Fibroblast of skin of scalp (primary cell): ENCODE measurements at regions not wholly inside any gene's neighbourhood (a gene's known extent, or its start where the extent isn't known, plus 50 kb on each side); places are given as distances from the start of the nearest gene placed in this dataset.
"Not testable (repeated sequence)": the region's sequence is repeated elsewhere in the genome, so short reads cannot be mapped to it uniquely, and the experiment has no call there.

Source experiments
- DNase-seq: peaks from one replicate; pipeline ENCODE4 v3.0.0-alpha.2; 2013

DNA sequence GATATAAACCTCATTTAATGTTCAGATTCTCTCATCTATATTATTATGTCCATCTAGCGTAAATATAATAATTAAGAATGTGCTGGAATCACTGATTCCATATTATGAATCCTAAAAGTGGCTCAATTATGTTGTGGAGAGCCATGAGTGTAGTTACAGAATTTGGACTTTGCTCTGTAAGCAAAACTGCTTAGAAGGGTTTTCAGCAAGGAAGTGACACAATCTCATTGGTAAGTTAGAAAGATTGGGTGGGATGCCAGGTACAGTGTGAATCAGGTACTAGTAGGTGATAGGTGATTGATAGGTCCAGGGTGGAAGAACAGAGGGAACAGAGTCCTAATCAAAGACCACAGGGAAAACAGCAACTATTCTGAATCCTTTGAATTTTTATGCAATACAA lies 74.9 kb upstream of the ABLIM1 start:
- no peak for DNase-seq

DNA sequence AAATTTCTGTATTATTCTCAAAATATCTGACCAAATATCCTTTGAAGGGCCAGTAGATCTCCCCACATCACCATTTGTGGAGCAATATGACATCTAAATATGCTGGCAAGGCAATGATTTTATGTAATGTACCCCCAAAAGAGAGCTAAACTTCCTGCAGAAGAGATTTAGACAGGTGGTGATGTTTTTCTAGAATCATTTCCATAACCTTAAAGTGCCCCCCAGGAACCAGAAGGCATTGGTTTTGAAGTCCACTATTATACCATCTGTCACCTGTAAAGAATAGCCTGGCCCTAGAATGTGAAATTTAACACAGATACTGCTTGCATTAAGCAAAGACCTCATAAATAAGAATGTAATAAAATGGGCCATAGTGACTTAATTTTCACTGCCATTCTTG lies 77.9 kb upstream of the ABLIM1 start:
- DNase-seq = no peak

DNA sequence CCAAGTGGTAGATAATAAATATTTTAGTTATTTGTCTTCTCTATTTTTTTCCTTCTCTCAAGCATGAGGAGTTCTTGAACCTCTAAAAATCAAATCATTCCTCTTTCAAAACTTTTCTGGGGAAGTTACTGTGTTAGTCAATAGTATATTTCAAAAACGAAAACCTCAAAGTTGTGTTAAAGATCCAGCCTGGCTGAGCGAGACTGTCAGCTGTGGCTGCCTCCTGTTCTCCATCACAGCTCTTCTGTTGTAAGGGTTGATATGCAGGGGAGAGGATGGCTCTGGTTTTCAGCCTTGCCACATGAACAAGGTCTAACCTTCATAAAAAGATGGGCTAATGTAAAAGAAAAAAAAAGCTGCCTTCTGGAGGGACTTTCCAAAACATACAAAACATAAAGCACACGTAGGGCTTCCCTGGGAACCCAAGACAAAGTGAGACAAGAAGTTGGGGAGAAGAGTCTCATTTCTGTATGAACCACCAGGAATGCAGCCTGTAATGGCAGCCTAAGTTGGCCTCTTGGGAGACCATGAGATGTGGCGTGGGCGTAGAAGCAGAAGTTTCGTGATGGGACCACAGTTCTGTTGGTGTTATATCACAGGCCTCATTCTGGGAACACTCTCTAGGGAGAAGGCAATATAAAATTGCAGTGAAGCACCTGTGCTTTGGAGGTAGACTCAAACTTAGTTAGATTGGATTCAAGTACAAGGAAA lies 77.9 kb upstream of the FHIP2A start:
- DNase-seq = no peak

DNA sequence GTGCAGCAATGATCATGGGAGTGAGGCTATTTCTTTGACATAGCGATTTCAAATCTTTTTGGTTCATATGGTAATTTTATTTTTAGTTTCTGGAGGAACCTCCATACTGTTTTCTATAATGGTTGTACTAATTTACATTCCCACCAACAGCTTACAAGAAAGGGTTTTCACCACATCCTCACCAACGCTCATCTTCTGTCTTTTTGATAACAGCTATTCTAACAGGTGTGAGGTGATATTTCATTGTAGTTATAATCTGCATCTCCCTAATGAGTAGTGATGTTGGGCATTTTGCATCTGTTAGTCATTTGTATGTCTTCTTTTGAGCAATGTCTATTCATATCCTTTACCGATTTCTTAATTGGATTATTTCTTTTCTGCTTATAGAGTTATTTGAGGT lies 75.0 kb upstream of the FHIP2A start:
- no peak for DNase-seq

DNA sequence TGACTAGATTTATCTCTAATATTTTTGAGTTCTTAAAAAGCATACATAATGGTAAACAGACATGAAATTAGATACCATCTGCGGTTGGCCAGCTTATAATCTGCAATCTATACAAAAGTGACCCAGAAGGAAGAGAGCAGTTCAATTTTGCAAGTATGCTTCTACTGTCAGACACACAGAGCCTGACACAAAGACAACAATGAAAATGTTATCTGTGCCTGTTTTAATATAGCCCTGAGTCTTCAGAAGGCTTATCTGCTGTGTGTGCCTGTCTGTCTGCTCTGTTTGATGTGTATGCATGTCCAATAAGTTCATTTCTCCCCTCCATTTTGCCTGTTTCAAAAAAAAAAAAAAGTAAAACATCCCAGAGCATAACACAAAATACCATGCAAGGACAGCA lies 73.3 kb upstream of the FHIP2A start:
- no peak for DNase-seq

DNA sequence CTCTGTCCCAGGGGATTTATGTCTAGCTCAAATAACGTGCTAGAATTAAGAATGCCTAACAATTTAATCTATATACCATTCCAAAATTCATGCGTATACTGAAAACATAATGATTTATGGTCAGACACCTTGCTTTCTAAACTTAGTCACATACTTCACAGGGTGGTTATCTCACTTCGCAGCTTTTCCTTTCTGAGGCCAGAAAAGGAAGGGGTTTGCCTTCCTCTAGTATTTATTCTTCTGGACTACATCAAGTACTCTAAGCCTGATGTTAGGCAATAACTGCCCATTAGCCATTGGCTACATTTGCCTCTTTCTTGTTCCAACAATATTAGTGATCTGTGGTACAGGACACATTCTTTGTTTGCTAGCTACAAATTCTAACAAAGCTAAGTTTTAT lies 72.6 kb upstream of the FHIP2A start:
- no peak for DNase-seq

DNA sequence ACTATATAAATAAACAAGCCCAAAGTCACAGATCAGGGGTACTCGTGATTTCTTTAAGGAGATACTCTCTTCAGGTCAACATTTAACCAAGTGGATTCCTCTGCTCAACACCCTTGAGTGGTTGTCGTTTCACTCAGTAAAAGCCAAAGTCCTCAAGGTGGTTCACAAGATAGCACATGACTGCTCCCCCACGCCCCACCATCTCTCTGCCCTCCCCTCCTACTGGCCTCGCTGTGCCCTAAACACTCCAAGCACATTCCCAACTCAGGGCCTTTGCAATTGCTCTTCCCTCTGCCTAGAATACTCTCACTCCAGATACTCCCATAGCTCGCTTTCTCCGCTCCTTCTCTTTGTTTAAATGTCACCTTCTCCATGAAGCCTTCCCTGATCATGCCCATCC lies 72.1 kb upstream of the FHIP2A start:
- DNase-seq = no peak

DNA sequence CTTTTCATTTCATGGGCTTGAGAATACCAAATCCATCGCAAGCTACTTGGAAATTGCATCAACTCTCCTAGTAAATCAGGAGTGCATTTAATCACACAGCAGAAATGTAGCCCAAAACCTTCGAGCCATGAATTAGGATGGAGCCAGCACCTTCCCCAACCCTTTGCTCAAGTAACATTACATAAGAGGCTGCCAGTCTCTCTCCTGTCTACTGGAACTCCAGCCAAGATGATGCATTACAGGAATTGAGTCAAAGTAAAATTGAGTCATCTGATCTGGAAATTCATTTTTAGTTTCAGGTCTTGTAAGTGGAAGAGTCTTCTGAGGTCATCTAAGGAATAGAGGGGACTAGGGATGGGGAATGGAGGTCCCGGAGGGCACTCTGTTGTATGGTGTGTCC lies 69.7 kb upstream of the FHIP2A start:
- DNase-seq = no peak

DNA sequence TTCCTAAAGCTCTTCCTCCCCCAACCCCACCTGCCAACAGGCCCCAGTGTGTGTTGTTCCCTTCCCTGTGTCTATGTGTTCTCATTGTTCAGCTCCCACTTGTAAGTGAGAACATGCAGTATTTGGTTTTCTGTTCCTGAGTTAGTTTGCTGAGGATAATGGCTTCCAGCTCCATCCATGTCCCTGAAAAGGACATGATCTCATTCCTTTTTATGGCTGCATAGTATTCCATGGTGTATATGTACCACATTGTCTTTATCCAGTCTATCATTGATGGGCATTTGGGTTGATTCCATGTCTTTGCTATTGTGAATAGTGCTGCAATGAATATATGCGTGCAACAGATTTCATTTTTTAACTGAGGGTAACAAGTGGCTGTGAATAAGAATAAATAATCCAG lies 69.0 kb upstream of the FHIP2A start:
- not testable (repeated sequence) for DNase-seq

DNA sequence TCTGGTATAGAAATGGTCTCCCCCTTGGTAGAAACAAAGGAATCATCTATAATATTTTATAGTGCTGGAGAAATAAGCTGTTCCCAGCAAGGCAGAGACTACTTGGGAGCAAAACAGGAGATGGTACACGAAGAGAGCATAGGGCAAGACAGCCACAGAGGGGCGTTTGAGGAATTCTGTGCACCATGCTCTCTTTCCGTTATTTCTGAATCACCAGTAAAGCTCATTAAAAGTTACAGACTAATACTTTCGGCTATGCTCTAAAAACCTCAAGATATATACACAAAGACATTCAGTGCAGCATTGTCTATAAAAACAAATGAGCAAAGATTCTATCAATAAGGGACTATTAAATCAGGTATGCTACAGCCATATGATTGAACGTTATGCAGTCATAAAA lies 68.5 kb upstream of the FHIP2A start:
- peak; percentile 18 for DNase-seq

DNA sequence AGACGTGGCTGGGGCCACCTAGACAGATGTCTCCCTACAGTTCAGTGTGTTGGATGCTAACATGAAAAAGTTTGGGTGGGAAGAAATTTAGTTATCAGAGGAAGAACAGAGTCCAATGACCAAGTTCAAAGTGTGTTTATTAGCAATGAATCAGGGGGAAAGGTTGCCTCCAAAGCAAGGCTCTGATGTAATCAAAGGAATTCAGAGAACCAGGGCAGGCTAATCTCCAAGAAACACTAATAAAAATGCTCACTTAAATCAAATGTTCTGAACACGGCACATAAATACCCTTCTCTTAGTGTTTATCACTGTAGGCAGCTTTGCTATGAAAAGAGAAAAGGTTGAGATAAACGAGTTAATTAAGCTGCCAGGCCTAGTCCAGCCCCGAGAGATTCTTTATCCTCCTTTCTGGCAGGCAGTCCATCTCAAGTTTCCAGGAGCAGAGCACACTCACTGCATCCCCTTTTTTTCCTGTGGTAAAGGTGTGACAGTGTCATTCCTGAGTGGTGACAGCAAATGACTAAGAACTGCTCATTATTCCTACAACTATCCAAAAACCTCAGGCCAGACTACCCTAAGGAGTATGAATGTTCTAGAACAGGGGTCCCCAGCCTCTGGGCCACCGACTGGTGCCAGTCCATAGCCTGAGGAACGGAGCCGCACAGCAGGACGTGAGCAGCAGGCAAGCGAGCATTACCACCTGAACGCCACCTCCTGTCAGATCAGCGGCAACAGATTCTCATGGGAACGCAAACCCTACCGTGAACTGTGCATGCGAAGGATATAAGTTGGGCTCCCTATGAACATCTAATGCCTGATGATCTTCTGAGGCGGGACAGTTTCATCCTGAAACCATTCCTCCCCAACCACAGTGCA lies 66.9 kb upstream of the FHIP2A start:
- DNase-seq = peak; percentile 12

DNA sequence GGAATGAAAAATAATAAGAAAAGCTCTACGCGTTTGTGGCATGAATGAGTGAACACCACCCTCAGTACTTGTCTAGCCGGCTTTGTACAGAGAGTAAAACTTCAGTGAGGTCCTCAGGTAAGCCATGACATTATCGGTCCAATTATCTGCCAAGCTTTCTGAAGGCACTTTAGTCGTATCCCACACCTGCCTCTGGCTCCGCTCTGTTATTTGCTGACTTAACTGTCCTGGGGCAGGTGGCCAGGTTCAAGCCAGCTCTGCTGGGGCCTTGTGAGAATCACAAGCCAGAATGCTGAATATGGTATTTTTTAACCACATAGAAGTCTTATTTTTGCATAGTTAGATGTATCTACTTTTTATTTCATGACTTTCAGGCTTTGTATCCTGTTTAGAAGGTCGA lies 66.0 kb upstream of the FHIP2A start:
- DNase-seq = no peak

DNA sequence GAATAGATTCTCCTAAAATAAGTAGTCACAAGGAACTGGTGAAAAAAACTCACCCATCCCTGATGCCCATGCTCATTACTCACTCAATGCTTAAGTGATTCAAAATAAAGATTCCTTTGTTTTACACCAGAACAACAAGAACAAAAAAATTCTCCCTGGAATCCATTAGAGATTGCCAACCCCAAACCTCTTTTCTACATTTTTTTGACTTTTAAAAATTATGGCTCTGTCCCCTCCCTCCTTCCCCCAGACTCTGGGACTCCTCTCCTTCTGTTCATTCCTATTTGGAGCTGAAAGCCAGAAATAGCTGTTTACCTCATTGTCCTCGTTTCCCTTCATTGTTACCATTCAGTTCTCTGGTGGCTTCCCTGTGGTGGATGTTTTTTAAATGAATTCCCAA lies 63.2 kb upstream of the FHIP2A start:
- DNase-seq = no peak

DNA sequence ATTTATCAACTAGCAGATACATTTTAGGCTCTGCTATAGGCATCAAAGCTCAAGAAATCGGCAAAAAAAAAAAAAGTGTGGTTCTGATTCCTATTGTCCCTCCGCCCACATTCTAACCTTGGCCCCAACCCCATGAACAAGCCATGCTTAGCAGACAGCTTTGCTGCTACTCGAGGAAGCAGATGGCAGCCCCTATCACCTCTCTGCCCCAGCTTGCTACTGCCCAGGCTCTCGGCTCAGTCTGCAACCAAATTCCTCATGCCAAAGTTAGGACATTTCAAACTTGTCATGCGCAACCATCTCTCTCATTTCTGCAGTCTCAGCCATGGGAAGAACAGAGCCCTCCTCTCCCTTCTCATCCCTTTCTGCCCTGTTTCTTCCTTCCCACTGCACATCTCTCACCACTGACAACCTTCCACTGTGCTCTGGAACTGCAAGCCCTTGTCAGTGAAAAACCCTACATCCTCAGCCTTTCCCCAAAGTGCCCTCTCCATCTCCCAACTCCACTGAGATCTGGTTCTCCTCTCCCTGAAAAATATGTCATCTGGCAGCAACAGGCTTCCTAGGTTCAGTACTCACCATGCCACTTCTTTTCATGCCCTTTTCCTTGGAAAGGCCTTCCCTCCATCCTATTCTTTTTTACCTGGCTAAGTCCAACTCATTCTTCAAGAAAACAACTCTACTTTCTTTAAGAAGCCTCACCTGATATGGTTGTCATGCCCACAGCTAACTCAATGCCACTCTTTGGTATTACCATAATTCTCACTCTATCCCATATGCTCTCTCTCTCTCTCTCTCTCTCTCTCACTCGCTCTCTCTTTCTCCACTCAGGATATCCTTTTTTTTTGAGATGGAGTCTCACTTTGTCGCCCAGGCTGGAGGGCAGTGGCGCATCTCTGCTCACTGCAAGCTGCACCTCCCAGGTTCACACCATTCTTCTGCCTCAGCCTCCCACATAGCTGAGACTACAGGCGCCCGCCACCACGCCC lies 60.1 kb upstream of the FHIP2A start:
- DNase-seq = no peak

DNA sequence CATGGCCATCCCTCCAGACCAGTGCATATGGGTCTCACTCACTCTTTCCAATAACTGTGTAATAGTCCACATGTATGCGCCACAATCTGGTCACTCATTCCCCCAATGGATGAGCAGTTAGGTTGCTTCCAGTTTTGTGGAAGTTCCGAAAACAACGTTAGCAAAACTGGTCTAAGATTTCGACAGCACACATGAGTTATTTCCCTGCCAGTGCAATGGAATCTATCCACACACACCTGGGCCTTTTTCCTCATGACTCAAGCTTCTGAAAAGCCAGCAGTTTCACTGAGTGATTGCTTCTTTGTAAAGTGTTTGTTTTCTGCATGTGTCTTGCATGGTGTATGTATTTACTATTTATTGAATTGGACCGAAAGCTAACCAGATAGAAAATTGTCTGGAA lies 58.8 kb upstream of the FHIP2A start:
- DNase-seq = no peak

DNA sequence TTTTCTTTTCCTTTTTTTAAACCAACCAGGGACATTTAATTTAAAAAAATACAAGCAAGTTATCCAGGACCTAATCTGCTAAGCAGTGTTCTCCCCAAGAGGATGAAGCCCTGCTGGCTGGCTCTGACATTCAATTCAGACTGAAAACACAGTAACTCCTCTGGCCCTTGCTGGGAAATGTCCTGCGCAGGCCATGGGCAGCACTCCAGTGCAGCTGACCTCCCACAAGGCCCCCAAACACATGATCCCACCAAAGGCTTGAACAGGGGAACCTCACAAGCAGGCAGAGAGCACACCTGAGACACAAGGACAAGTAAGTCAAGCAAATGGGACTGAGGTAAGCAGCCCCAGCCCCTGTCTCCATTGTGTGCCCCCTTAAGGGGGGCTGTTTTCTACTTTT lies 56.9 kb upstream of the FHIP2A start:
- no peak for DNase-seq

DNA sequence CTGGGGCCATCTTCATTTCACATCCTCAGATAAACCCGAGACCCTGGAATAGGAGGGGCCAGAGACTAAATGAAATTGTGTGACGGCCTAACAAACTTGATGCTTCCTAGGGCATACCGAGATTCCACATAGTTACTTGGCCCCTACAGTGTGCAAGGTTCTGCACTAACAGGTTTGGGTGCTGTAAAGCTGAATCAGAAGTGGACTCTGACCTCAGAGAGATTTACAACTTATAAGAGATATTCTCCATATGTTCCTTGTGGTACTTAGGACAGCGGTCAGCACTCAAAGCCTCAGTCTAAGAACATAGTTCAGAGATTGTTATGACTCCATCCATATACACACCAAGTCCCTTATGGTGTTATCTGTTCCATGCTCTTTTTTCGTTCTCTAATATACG lies 55.1 kb upstream of the FHIP2A start:
- DNase-seq = no peak

DNA sequence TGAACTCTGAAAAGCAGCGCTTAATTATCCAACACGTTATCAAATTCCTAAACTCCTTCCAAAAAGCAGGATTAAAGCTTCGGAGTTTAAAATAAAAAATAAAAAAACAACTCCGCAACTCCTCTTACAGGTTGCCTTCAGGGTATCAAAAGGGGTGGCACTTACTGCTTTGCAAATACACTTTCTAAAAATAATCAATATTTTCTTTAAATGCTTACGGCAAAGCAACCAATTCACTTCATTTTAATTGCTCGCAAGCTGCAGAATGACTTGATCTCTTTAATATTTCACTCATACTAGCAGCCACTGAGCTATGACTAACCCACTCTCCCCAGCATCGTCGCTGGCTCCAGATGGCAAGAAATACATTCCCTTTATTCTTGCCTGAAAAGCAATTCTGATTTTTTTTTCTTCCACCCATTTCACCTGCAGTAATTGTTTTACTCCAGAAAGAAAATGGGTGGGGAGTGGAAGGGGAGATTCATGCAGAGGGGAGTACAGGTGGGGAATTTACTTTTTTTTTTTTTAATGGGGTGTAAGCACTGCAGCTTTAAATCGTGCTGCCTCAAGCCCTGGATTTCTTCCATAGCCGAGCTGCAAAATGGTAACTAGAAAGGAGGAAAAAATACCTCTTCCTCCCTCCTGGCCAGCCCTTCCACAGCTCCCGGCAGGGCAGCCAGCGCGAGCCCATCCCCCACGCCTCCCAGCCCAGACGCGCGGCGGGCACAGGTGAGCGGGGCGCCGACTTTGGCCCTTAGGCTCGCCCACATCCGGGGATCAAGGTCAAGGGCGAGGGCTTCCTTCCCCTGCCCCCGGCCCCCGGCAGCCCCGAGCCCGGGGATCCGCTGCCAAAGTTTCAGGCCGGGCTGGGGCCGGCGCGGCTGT lies 54.2 kb upstream of the FHIP2A start:
- peak; percentile 61 for DNase-seq

DNA sequence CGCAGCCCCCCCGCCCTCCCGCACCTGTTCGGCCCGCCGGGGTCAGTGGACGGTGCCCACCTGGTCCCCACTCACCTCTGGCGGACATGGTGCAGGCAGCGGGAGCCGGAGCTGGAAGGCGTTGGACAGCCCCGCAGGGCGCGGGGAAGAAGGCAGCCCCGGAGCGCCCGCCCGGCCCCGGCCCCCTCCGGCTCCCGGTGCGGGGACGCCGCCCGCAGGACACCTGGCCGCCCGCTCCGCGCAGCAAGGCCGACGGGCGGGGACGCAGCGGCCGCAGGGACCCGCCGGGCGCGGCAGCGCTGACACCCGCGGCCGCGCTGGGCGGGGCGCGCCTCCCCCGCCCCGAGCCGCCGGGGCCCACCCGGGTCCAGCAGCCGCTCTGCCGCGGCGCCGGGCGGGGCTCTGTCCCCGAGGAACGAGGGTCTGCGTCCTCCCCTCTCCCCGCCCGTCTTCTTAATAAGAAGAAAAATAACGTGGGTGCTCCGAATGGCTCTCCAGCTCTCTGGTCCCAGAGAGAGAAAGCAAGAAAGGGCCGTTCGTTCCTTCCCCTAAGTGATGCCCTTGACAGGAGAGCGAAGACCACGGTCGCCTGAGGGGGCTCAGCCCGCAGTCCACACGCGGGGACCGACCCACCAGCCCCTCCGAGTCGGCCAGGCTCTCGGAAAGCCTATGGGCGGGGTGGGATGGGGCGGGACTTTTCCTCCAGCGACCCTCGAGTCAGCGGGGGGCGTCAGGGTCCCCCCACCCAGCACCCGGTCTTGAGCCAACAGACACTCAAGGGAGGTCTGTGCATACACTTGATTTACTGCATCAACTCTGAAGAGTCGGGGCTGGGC lies 53.4 kb upstream of the FHIP2A start:
- DNase-seq = no peak

DNA sequence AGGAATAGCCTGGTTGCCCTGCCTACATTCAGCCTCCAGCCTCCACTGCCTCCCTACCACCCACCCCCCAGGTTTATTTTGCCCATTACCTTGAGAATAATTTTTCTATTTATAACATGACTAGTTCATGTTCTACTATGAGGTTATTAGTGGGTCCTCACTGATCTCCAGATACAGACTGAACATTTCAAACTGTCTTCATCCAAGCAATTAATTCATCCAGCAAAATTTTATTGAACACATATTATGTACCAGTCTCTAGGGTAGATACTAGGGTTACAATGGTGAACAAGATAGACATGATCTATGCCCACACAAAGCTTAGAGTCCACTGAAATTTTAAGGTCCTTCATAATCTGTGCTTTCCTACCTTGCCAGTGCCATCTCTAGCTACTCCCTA lies 51.6 kb upstream of the FHIP2A start:
- DNase-seq = no peak

DNA sequence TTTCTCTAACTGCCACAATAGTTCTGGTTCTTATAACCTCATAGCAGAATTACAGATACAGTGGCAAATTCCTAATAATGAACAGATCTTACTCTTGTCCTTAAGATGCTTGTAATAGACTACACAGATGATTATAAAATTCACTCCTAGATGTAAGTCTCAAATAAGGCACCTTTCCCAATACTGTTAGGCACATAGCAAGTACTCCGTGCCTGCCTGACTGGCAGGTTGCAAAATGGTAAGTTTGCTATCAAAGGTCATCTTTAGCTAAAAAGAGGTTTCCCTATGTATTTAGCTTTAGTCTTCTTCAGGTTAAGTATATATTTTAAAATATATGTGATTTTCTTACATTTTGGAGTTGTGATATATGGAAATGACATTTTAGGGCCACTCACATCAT lies 50.4 kb upstream of the FHIP2A start:
- no peak for DNase-seq
